Endothelial cell (in vitro differentiated cells): ENCODE measurements at regions not wholly inside any gene's neighbourhood (a gene's known extent, or its start where the extent isn't known, plus 50 kb on each side); places are given as distances from the start of the nearest gene placed in this dataset.

Source experiments
- DNase-seq: peaks from one replicate; pipeline ENCODE4 v3.0.0; 2021; ENCODE audit warnings: low spot score
- H3K27ac Mint-ChIP-seq: one replicate; pipeline ENCODE4 v1.8.0; 2021; ENCODE audit warnings: mixed read lengths, inconsistent platforms; ENCODE audit not compliant: unreplicated experiment
- H3K27me3 Mint-ChIP-seq: one replicate; pipeline ENCODE4 v1.8.0; 2021; ENCODE audit warnings: mild to moderate bottlenecking, moderate library complexity, mixed read lengths, inconsistent platforms; ENCODE audit not compliant: unreplicated experiment
- H3K36me3 Mint-ChIP-seq: one replicate; pipeline ENCODE4 v1.8.0; 2021; ENCODE audit warnings: mild to moderate bottlenecking, low read depth, mixed read lengths, inconsistent platforms; ENCODE audit not compliant: unreplicated experiment
- H3K4me1 Mint-ChIP-seq: one replicate; pipeline ENCODE4 v1.8.0; 2021; ENCODE audit warnings: mild to moderate bottlenecking, mixed read lengths, inconsistent platforms; ENCODE audit not compliant: unreplicated experiment
- H3K4me3 Mint-ChIP-seq: one replicate; pipeline ENCODE4 v1.8.0; 2021; ENCODE audit warnings: mild to moderate bottlenecking, mixed read lengths, inconsistent platforms; ENCODE audit not compliant: unreplicated experiment
- H3K9me3 Mint-ChIP-seq: one replicate; pipeline ENCODE4 v1.8.0; 2021; ENCODE audit warnings: mixed read lengths, inconsistent platforms; ENCODE audit not compliant: unreplicated experiment
- CTCF ChIP-seq: fragments of 200-600 bp; sonication (generic); IDR thresholded peaks from one replicate; pipeline ENCODE4 v1.5.0; 2021; ENCODE audit warnings: antibody characterized with exemption; ENCODE audit not compliant: unreplicated experiment

DNA sequence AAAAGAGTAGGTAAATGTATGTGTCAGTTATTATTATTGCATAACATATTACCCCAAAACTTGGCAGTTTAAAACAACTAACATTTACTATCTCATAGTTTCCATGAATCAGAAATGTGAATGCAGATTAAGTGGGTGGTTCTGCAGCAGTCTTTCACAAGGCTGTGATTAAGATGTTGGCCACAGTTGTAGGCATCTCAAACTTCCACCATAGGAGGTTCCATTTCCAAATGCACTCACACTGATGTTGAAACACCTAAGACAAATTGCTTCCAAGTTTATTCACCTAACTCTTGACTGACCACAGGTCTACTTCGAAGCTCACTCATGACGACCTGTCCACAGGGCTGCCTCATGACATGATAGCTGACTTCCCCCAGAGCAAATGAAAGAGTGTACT is 360.8 kb downstream of the GRB14 start:
- H3K9me3 Mint-ChIP-seq, result no peaks in the 10 kb centered on the region
- H3K36me3 Mint-ChIP-seq, result no peaks in the 10 kb centered on the region
- no peak overlapping the region for H3K4me3 Mint-ChIP-seq
- H3K4me1 Mint-ChIP-seq, result no peaks in the 10 kb centered on the region
- no peaks in the 10 kb centered on the region for H3K27me3 Mint-ChIP-seq
- no peak for DNase-seq
- H3K27ac Mint-ChIP-seq, result no peak overlapping the region
- TF ChIP-seq CTCF, result no peak

DNA sequence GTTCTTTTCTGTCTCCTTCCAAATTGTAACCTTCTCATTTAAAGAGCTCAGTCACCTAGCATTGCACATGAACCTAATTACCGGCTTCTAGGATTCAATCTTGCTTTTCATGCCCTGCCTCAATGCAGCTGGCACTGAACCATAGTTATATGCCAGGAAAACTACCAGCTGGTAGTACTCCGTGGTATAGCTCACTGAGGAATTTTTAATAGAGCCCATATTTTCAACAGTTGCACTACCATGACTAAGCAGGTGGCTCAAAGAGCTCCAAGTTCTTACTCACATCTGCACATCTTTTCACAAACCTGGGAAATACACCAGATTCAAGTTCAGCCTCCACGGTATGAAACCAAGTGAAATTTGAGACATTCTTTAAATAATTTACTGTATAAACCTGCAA is 363.5 kb downstream of the GRB14 start:
- H3K27me3 Mint-ChIP-seq, result no peaks in the 10 kb centered on the region
- H3K4me1 Mint-ChIP-seq, result no peaks in the 10 kb centered on the region
- H3K4me3 Mint-ChIP-seq, result no peak overlapping the region
- no peaks in the 10 kb centered on the region for H3K9me3 Mint-ChIP-seq
- TF ChIP-seq CTCF, result no peak
- H3K27ac Mint-ChIP-seq, result no peak overlapping the region
- DNase-seq, result no peak
- H3K36me3 Mint-ChIP-seq, result no peaks in the 10 kb centered on the region

DNA sequence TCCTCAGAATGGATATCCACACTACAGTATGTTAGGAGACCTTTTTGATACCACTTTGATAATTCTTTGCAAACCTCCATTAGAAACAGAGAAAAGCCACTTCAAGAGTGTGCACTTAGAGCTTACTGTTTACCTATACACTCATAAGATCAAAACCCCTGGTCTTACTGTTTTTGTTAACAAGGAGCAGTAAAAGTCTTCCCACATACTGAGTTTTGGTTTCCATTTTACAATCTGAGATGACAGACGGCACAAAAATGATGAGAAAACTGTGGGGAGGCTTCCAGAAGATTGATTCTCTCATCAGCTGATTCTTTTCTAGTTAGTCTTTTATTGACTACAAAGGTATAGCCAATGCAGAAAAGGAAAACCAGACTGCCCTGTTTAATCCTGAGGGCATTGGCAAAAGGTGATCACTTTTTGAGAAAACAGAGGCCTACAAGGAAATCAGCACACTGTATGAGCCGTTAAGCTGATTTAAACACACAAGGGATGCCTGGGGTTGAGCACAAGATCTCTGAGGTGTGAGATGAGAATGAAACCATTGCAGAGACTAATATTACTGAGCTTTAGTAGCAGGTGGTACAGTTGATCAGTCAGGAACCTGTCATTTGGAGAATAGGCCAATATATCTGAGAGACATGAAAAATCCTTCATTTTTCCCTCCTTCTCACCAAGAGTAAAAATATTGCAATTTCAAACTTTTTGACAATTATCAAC is 368.6 kb downstream of the GRB14 start:
- H3K9me3 Mint-ChIP-seq, result no peaks in the 10 kb centered on the region

DNA sequence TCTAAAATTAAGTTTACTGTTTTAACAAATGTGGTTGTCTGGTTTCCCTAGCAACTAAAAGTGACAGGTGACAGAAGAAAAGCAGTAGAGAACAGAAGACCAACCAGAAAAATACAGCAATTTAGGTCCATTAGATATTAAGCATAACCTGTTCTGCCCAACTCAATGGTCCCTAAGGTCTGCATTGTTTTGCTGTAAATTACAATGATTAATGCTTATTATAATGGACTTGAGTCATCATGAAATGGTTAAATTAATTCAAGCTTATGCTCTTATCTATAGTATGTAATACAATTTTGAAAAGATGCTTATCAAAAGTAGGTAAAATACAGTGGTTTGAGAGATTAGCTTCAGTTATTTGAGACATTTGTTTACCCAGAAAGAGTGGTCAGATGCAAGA is 378.0 kb downstream of the GRB14 start:
- Mint-ChIP-seq H3K36me3 (no peaks in the 10 kb centered on the region), H3K4me1 (no peaks in the 10 kb centered on the region), H3K4me3 (no peak overlapping the region), H3K27me3 (no peaks in the 10 kb centered on the region), H3K9me3 (no peaks in the 10 kb centered on the region), H3K27ac (no peak overlapping the region)
- no peak for TF ChIP-seq CTCF
- no peak for DNase-seq

More for the DNA sequence above, 368.6 kb downstream of the GRB14 start:
- no peak for TF ChIP-seq CTCF
- Mint-ChIP-seq H3K4me3 (no peak overlapping the region), H3K27me3 (no peaks in the 10 kb centered on the region), H3K4me1 (no peaks in the 10 kb centered on the region), H3K27ac (no peak overlapping the region), H3K36me3 (no peaks in the 10 kb centered on the region)
- DNase-seq, result no peak

DNA sequence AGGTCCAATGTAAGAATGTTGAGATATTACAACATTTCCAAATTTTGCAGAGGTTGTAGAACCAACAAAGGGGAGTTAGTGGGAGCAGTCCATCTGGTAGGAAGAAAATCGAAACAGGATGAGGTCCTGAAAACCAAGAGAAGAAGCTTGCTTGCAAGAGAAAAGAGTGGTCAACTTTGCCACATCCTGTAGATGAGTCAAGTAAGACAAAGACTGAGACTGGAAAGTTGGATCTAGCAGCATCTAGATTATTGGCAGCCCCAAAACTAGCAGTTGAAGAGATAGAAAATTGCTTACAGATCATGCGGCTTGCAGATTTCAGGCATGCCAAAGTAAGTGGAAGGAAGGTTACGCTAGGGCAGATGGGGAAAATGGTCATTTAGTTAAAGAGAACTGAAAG is 378.9 kb downstream of the GRB14 start:
- Mint-ChIP-seq H3K27me3 (no peaks in the 10 kb centered on the region), H3K36me3 (no peaks in the 10 kb centered on the region), H3K4me3 (no peak overlapping the region), H3K27ac (no peak overlapping the region), H3K4me1 (no peaks in the 10 kb centered on the region), H3K9me3 (no peaks in the 10 kb centered on the region)
- TF ChIP-seq CTCF, result no peak
- no peak for DNase-seq
